RWPE2 (cell line): ENCODE measurements at regions not wholly inside any gene's neighbourhood (a gene's known extent, or its start where the extent isn't known, plus 50 kb on each side); places are given as distances from the start of the nearest gene placed in this dataset.
A peak's percentile ranks its signal among the peaks of the same experiment; 100 is the strongest.

ENCODE experiments used
- ATAC-seq: fragments of 200-7000 bp; cut with Tn5 transposase; 3 replicates; pipeline ENCODE4 v1.9.1; 2021; ENCODE audit warnings: low read depth
- DNase-seq: peaks from one replicate; pipeline ENCODE4 v3.0.0-alpha.2; 2020; ENCODE audit warnings: low spot score
- H3K27ac ChIP-seq: fragments of 450-650 bp; 2 replicates; pipeline ENCODE4 v1.5.1; 2017; ENCODE audit warnings: mild to moderate bottlenecking; ENCODE audit not compliant: poor library complexity, severe bottlenecking
- H3K27me3 ChIP-seq: fragments of 250-450 bp; sonication (Bioruptor Pico); 2 replicates; pipeline ENCODE4 v1.5.1; 2021; ENCODE audit warnings: mild to moderate bottlenecking, moderate library complexity; ENCODE audit not compliant: insufficient read depth, poor library complexity, severe bottlenecking
- H3K36me3 ChIP-seq: fragments of 250-450 bp; sonication (Bioruptor Pico); 2 replicates; pipeline ENCODE4 v1.5.1; 2020; ENCODE audit warnings: low read depth, mild to moderate bottlenecking, moderate library complexity
- H3K4me1 ChIP-seq: fragments of 250-450 bp; sonication (Bioruptor Pico); 2 replicates; pipeline ENCODE4 v1.5.1; 2021; ENCODE audit warnings: mild to moderate bottlenecking, moderate library complexity; ENCODE audit not compliant: insufficient read depth, poor library complexity, severe bottlenecking
- H3K4me3 ChIP-seq: fragments of 250-450 bp; sonication (Bioruptor Pico); 2 replicates; pipeline ENCODE4 v1.5.1; 2021; ENCODE audit warnings: mild to moderate bottlenecking, moderate library complexity; ENCODE audit not compliant: severe bottlenecking
- H3K9me3 ChIP-seq: fragments of 250-450 bp; sonication (Bioruptor Pico); 2 replicates; pipeline ENCODE4 v1.5.1; 2021; ENCODE audit warnings: mild to moderate bottlenecking, moderate library complexity; ENCODE audit not compliant: severe bottlenecking
- TF ChIP-seq, protein P1 (sequence below): fragments of 450-650 bp; IDR thresholded peaks from one replicate; pipeline ENCODE4 v1.5.1; 2017; ENCODE audit warnings: mild to moderate bottlenecking, moderate library complexity; ENCODE audit not compliant: poor library complexity, severe bottlenecking

DNA sequence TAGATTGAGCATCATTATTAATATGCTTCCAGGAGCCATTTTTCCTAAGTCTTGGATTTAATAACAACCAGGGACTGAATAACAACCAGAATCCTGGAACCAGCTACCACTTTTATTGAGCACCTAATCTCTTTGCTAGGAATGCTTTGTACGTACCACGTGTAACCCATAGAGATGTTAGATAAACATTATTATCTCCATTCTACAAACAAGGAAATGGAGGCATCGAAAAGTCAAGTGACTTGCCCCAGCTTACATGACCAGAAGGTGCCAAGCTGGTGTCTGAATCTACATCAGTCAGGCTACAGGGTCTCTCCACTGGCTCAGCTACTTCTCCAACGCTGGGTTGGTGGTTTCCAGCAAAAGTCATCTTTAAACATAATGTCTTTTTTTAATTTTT, 256.1 kb upstream of the ANKRD55 start:
- no peak overlapping the region for H3K27ac ChIP-seq
- no peaks in the 10 kb centered on the region for H3K27me3 ChIP-seq
- no peak for DNase-seq
- peaks cover 21% of the 10 kb centered on the region for H3K4me1 ChIP-seq
- TF ChIP-seq, protein P1, sequence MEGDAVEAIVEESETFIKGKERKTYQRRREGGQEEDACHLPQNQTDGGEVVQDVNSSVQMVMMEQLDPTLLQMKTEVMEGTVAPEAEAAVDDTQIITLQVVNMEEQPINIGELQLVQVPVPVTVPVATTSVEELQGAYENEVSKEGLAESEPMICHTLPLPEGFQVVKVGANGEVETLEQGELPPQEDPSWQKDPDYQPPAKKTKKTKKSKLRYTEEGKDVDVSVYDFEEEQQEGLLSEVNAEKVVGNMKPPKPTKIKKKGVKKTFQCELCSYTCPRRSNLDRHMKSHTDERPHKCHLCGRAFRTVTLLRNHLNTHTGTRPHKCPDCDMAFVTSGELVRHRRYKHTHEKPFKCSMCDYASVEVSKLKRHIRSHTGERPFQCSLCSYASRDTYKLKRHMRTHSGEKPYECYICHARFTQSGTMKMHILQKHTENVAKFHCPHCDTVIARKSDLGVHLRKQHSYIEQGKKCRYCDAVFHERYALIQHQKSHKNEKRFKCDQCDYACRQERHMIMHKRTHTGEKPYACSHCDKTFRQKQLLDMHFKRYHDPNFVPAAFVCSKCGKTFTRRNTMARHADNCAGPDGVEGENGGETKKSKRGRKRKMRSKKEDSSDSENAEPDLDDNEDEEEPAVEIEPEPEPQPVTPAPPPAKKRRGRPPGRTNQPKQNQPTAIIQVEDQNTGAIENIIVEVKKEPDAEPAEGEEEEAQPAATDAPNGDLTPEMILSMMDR: no peak
- no peak for ATAC-seq
- no peak overlapping the region for H3K4me3 ChIP-seq
- no peaks in the 10 kb centered on the region for H3K36me3 ChIP-seq
- no peaks in the 10 kb centered on the region for H3K9me3 ChIP-seq

DNA sequence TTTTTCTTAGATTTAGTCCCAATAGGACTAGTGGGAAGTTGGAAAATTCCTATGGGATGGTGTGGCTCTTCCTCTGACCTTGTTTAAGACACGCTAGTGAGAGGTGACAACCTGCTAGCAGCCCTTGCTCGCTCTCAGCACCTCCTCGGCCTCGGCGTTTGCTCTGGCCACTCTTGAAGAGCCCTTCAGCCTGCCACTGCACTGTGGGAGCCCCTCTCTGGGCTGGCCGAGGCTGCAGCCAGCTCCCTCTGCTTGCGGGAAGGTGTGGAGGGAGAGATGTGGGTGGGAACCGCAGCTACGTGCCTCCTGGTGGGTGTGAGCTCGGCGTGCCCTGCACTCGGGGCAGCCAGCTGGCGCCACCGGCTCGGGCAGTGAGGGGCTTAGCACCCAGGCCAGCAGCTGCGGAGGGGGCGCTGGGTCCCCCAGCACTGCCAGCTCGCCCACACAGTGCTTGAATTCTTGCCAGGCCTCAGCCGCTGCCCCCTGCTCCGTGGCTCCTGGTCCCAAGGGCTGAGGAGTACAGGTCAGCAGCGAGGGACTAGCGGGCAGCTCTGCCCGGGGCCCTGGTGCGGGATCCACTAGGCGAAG, 254.5 kb upstream of the ANKRD55 start:
- Histone ChIP-seq H3K4me1 (peaks cover 21% of the 10 kb centered on the region), H3K36me3 (no peaks in the 10 kb centered on the region), H3K27me3 (no peaks in the 10 kb centered on the region), H3K4me3 (no peak overlapping the region), H3K27ac (no peak overlapping the region), H3K9me3 (no peaks in the 10 kb centered on the region)
- ATAC-seq: no peak
- no peak for DNase-seq
- TF ChIP-seq, protein P1: no peak

DNA sequence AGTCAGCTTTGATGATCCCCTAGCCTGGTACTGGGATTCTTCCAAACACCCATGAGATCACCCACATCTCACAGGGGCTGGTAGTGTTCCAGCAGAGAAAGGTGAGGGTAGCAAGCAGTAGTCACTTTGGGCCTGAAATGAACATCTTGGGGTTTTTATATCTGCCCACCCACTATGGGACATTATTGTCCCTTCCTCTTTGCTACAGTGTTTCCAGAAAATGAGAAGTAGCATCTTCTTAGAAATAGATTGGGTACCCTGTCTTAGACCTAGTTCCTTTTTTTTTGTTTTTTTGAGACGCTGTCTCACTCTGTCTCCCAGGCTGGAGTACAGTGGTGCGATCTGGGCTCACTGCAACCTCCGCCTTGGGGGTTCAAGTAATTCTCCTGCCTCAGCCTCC, 249.2 kb upstream of the ANKRD55 start:
- no peaks in the 10 kb centered on the region for H3K4me1 ChIP-seq
- no peaks in the 10 kb centered on the region for H3K27me3 ChIP-seq
- DNase-seq (no peak), ATAC-seq (no peak)
- no peaks in the 10 kb centered on the region for H3K36me3 ChIP-seq
- TF ChIP-seq, protein P1: no peak
- no peak overlapping the region for H3K27ac ChIP-seq
- no peak overlapping the region for H3K4me3 ChIP-seq
- H3K9me3 ChIP-seq: no peaks in the 10 kb centered on the region

DNA sequence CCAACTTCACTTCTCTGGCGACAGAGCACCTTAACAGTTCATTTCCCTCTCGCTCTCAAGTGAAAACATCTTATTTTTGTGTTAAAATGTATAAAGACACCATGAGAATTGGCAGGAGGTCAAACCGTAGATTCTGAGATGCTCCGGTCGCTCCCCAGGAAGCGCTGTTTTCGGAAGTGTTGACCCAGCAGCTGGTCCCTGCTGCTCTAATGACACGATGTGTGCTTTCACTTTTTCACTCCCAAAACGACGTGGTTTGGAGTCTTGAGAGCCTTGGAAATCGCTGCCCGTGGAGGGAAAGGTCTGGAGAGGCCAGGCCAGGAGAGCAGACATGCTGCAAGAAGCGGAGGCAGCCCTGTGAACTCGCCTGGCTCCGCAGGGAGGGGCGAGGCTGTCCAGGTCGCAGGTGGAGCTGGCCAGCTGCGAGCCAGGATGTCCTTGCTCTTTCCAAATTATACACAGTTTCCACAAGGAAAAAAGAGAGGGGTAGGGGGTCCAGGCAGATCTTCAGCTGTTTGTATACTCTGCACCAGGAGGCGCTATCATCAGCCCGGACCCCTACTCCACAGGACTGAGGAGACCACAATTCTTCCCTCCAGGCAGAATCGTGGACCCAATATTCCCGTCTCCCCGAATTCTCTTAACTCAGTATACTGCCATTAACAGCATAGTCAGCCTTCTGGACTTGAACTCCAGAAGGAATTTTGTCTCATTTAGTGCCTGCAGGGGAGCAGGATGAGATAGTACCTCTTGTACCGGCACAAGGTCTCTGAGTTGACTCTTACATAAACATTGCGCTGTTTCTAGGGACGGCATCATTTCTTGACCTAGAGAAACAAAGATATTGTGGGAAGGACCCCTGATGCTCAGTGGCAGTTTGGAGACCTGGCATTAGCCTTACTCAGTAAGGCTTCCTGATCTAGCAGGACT, 248.6 kb upstream of the ANKRD55 start:
- H3K4me3 ChIP-seq: peak overlapping the region; percentile 42
- H3K27me3 ChIP-seq: no peaks in the 10 kb centered on the region
- H3K9me3 ChIP-seq: no peaks in the 10 kb centered on the region
- H3K27ac ChIP-seq: no peak overlapping the region
- H3K4me1 ChIP-seq: no peaks in the 10 kb centered on the region
- DNase-seq (no peak), ATAC-seq (peak; percentile 22; the same call in 1 of the 3 replicates)
- no peaks in the 10 kb centered on the region for H3K36me3 ChIP-seq
- TF ChIP-seq, protein P1: no peak
